WTC11 (cell line): ENCODE measurements at regions not wholly inside any gene's neighbourhood (a gene's known extent, or its start where the extent isn't known, plus 50 kb on each side); places are given as distances from the start of the nearest gene placed in this dataset.

Source experiments
- ATAC-seq: fragments of 200-7000 bp; cut with Tn5 transposase; 2 replicates; pipeline ENCODE4 v1.10.0; 2021; ENCODE audit warnings: mild to moderate bottlenecking, moderate library complexity
- CTCF ChIA-PET: fragments of 300-600 bp; sonication (Branson Sonifier 250); formaldehyde crosslinking; loops from one replicate; lab custom pipeline; 2021; ENCODE audit warnings: antibody characterized with exemption; lab: Charles Lee
- POLR2A ChIA-PET: fragments of 350-600 bp; sonication (Branson Sonifier 250); formaldehyde crosslinking; loops from one replicate; lab custom pipeline; 2021; ENCODE audit warnings: antibody characterized with exemption; lab: Charles Lee
- DNase-seq: peaks from one replicate; pipeline ENCODE4 v3.0.0; 2021; ENCODE audit warnings: low spot score
- H3K27ac Mint-ChIP-seq: 2 replicates; pipeline ENCODE4 v1.8.0; 2021; ENCODE audit warnings: mixed read lengths
- H3K27me3 Mint-ChIP-seq: 2 replicates; pipeline ENCODE4 v1.8.0; 2021; ENCODE audit warnings: low read depth, mild to moderate bottlenecking, moderate library complexity, mixed read lengths
- H3K36me3 Mint-ChIP-seq: 2 replicates; pipeline ENCODE4 v1.8.0; 2021; ENCODE audit warnings: mixed read lengths
- H3K4me1 Mint-ChIP-seq: 2 replicates; pipeline ENCODE4 v1.8.0; 2022; ENCODE audit warnings: mixed read lengths
- H3K4me3 Mint-ChIP-seq: 2 replicates; pipeline ENCODE4 v1.8.0; 2021; ENCODE audit warnings: mild to moderate bottlenecking, moderate library complexity, mixed read lengths
- H3K9me3 Mint-ChIP-seq: 2 replicates; pipeline ENCODE4 v1.8.0; 2021; ENCODE audit warnings: mixed read lengths
- ELF4 ChIP-seq: sonication (generic); formaldehyde crosslinking; IDR thresholded peaks from 2 replicates; pipeline ENCODE4 v1.8.1; 2022; ENCODE audit warnings: low read depth, mild to moderate bottlenecking, moderate library complexity, missing genetic modification reagents
- ERG ChIP-seq: fragments of 250-450 bp; sonication (Bioruptor Pico); IDR thresholded peaks from 2 replicates; pipeline ENCODE4 v1.8.0; 2021; ENCODE audit warnings: mild to moderate bottlenecking
- FOXJ3 ChIP-seq: sonication (generic); formaldehyde crosslinking; IDR thresholded peaks from 2 replicates; pipeline ENCODE4 v1.9.0; 2021; ENCODE audit warnings: missing genetic modification reagents, mild to moderate bottlenecking, borderline replicate concordance
- GABPB1 ChIP-seq: sonication (generic); formaldehyde crosslinking; IDR thresholded peaks from 2 replicates; pipeline ENCODE4 v1.8.1; 2023; ENCODE audit warnings: mild to moderate bottlenecking, missing genetic modification reagents
- HMGA2 ChIP-seq: fragments of 250-450 bp; sonication (Bioruptor Pico); IDR thresholded peaks from 2 replicates; pipeline ENCODE4 v1.4.0; 2021; ENCODE audit warnings: mild to moderate bottlenecking, moderate library complexity
- HMGXB4 ChIP-seq: sonication (generic); formaldehyde crosslinking; IDR thresholded peaks from 2 replicates; pipeline ENCODE4 v1.8.1; 2023; ENCODE audit warnings: mild to moderate bottlenecking, moderate library complexity, missing genetic modification reagents
- IRF2 ChIP-seq: sonication (generic); formaldehyde crosslinking; IDR thresholded peaks from 2 replicates; pipeline ENCODE4 v1.8.0; 2022; ENCODE audit warnings: low read depth, missing genetic modification reagents, borderline replicate concordance
- MYBL2 ChIP-seq: sonication (generic); formaldehyde crosslinking; IDR thresholded peaks from 2 replicates; pipeline ENCODE4 v1.8.1; 2023; ENCODE audit warnings: mild to moderate bottlenecking, moderate library complexity, missing genetic modification reagents
- NFYB ChIP-seq: sonication (generic); formaldehyde crosslinking; conservative IDR thresholded peaks from 2 replicates; pipeline ENCODE4 v1.8.0; 2022; ENCODE audit warnings: low read depth, missing genetic modification reagents
- NR2C2 ChIP-seq: sonication (generic); formaldehyde crosslinking; IDR thresholded peaks from 2 replicates; pipeline ENCODE4 v1.8.0; 2022; ENCODE audit warnings: mild to moderate bottlenecking, missing genetic modification reagents
- RELA ChIP-seq: sonication (generic); formaldehyde crosslinking; IDR thresholded peaks from 2 replicates; pipeline ENCODE4 v1.8.1; 2022; ENCODE audit warnings: missing genetic modification reagents, mild to moderate bottlenecking, borderline replicate concordance
- RORB ChIP-seq: fragments of 250-450 bp; sonication (Bioruptor Pico); IDR thresholded peaks from 2 replicates; pipeline ENCODE4 v1.9.0; 2021; ENCODE audit warnings: mild to moderate bottlenecking
- SMAD3 ChIP-seq: sonication (generic); formaldehyde crosslinking; IDR thresholded peaks from 2 replicates; pipeline ENCODE4 v1.8.0; 2022; ENCODE audit warnings: missing genetic modification reagents, mild to moderate bottlenecking, borderline replicate concordance
- SP1 ChIP-seq: sonication (generic); formaldehyde crosslinking; conservative IDR thresholded peaks from 2 replicates; pipeline ENCODE4 v1.8.1; 2022; ENCODE audit warnings: missing genetic modification reagents
- TEAD1 ChIP-seq: sonication (generic); formaldehyde crosslinking; IDR thresholded peaks from 2 replicates; pipeline ENCODE4 v1.8.0; 2022; ENCODE audit warnings: mild to moderate bottlenecking, missing genetic modification reagents
- TEAD4 ChIP-seq: sonication (generic); formaldehyde crosslinking; IDR thresholded peaks from 2 replicates; pipeline ENCODE4 v1.8.0; 2022; ENCODE audit warnings: mild to moderate bottlenecking, missing genetic modification reagents
- USF1 ChIP-seq: sonication (generic); formaldehyde crosslinking; IDR thresholded peaks from 2 replicates; pipeline ENCODE4 v1.8.0; 2022; ENCODE audit warnings: mild to moderate bottlenecking, missing genetic modification reagents
- ZBTB21 ChIP-seq: sonication (generic); formaldehyde crosslinking; IDR thresholded peaks from 2 replicates; pipeline ENCODE4 v1.8.1; 2023; ENCODE audit warnings: mild to moderate bottlenecking, missing genetic modification reagents, borderline replicate concordance
- ZNF121 ChIP-seq: sonication (generic); formaldehyde crosslinking; IDR thresholded peaks from 2 replicates; pipeline ENCODE4 v1.8.0; 2023; ENCODE audit warnings: missing genetic modification reagents
- ZNF281 ChIP-seq: sonication (generic); formaldehyde crosslinking; IDR thresholded peaks from 2 replicates; pipeline ENCODE4 v1.8.0; 2023; ENCODE audit warnings: mild to moderate bottlenecking, missing genetic modification reagents
- ZNF317 ChIP-seq: sonication (generic); formaldehyde crosslinking; IDR thresholded peaks from 2 replicates; pipeline ENCODE4 v1.8.1; 2023; ENCODE audit warnings: low read depth, mild to moderate bottlenecking, moderate library complexity, missing genetic modification reagents, borderline replicate concordance
- ZNF396 ChIP-seq: fragments of 250-450 bp; sonication (Bioruptor Pico); IDR thresholded peaks from 2 replicates; pipeline ENCODE4 v1.8.0; 2021; ENCODE audit warnings: mild to moderate bottlenecking, moderate library complexity, borderline replicate concordance
- ZNF416 ChIP-seq: fragments of 250-450 bp; sonication (Bioruptor Pico); IDR thresholded peaks from 2 replicates; pipeline ENCODE4 v1.9.0; 2021; ENCODE audit warnings: mild to moderate bottlenecking, inconsistent platforms
- TF ChIP-seq, protein P1 (sequence below): fragments of 250-450 bp; sonication (Bioruptor Pico); IDR thresholded peaks from 2 replicates; pipeline ENCODE4 v1.9.0; 2021; ENCODE audit warnings: mild to moderate bottlenecking
- TF ChIP-seq, protein P2 (sequence below): fragments of 250-450 bp; sonication (Bioruptor Pico); conservative IDR thresholded peaks from 2 replicates; pipeline ENCODE4 v1.9.0; 2021; ENCODE audit warnings: mild to moderate bottlenecking

- H3K36me3 Mint-ChIP-seq: no peaks in the 10 kb centered on the region
- H3K4me1 Mint-ChIP-seq: peaks cover 9% of the 10 kb centered on the region
- POLR2A ChIA-PET: no interaction called here
- CTCF ChIA-PET: no interaction called here
- ATAC-seq: peak; percentile 18; the same call in 1 of the 2 replicates
- H3K4me3 Mint-ChIP-seq: no peak overlapping the region
- TF ChIP-seq GABPB1 (CRISPR knock-in tag): no peak
- TF ChIP-seq, all 79 proteins: peak for 0
- Mint-ChIP-seq H3K9me3 (no peaks in the 10 kb centered on the region), H3K27ac (no peak overlapping the region), H3K27me3 (no peaks in the 10 kb centered on the region)
- no peak for DNase-seq
Observed at GRCh38 chr1:76770979-76771378, 96.3 kb upstream of the ST6GALNAC5 start.

DNA sequence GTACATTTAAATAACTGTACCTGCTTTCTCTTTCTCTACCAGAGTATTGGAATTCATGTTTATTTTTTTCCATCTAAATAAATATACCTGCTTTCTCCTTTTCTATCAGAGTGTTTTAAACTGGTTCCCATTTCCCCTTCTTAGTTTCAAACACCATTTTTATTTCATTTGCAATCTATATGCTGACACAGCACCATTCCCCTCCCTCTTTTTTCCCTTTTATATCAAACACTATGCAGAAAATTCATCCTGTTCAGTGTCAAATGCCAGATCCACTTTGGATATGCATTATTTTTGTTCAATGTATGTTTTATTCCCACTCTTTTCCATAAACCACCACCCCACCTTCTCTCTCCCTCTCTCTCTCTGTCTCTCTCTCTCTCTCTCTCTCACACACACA, 85.8 kb upstream of the ST6GALNAC5 start:
- DNase-seq (no peak), ATAC-seq (no peak)
- CTCF ChIA-PET: no interaction called here
- peaks cover 20% of the 10 kb centered on the region for H3K4me1 Mint-ChIP-seq
- POLR2A ChIA-PET: no interaction called here
- no peak overlapping the region for H3K4me3 Mint-ChIP-seq
- H3K27ac Mint-ChIP-seq: no peak overlapping the region
- H3K9me3 Mint-ChIP-seq: peaks cover 14% of the 10 kb centered on the region
- no peaks in the 10 kb centered on the region; the same call in 1 of the 2 replicates for H3K27me3 Mint-ChIP-seq
- no peak for TF ChIP-seq HMGA2
- TF ChIP-seq RELA (CRISPR knock-in tag): no peak
- TF ChIP-seq ZNF121 (CRISPR knock-in tag): no peak
- no peak for TF ChIP-seq USF1
- no peak for TF ChIP-seq ZBTB21 (CRISPR knock-in tag)
- no peak for TF ChIP-seq SP1 (CRISPR knock-in tag)
- TF ChIP-seq, protein P1, sequence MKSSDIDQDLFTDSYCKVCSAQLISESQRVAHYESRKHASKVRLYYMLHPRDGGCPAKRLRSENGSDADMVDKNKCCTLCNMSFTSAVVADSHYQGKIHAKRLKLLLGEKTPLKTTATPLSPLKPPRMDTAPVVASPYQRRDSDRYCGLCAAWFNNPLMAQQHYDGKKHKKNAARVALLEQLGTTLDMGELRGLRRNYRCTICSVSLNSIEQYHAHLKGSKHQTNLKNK (CRISPR knock-in tag): no peak
- no peak for TF ChIP-seq NFYB (CRISPR knock-in tag)
- TF ChIP-seq ELF4 (CRISPR knock-in tag): no peak
- no peak for TF ChIP-seq ZNF317 (CRISPR knock-in tag)
- no peak for TF ChIP-seq IRF2
- TF ChIP-seq ZNF281 (CRISPR knock-in tag): no peak
- TF ChIP-seq MYBL2 (CRISPR knock-in tag): no peak
- TF ChIP-seq NR2C2: no peak
- no peak for TF ChIP-seq TEAD4 (CRISPR knock-in tag)
- no peak for TF ChIP-seq ZNF396
- H3K36me3 Mint-ChIP-seq: no peaks in the 10 kb centered on the region

DNA sequence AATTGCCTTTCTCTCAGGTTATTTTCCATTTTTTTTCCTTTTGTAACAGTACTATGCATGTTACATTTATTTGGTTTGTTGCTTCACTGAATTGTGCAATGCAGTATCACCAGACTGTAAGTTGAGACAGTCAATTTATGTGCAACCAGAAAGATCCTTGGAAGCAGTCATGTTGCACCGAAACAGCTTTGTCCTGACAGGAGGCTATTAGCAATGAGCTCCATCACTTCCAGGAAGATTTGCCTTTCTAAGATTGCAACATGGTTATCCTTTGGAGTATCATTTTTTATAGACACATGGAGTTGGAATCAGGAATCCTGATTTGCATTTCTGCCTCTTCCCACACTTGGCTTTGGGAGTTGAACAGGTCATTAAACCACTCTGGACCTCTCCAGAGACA, 84.5 kb upstream of the ST6GALNAC5 start:
- POLR2A ChIA-PET: no interaction called here
- H3K4me3 Mint-ChIP-seq: no peak overlapping the region
- peaks cover 20% of the 10 kb centered on the region for H3K4me1 Mint-ChIP-seq
- CTCF ChIA-PET: no interaction called here
- no peak overlapping the region for H3K27ac Mint-ChIP-seq
- DNase-seq (no peak), ATAC-seq (no peak)
- peaks cover 17% of the 10 kb centered on the region for H3K9me3 Mint-ChIP-seq
- H3K36me3 Mint-ChIP-seq: no peaks in the 10 kb centered on the region
- H3K27me3 Mint-ChIP-seq: no peaks in the 10 kb centered on the region; the same call in 1 of the 2 replicates
- TF ChIP-seq ZNF121 (CRISPR knock-in tag) (no peak), RELA (CRISPR knock-in tag) (no peak), MYBL2 (CRISPR knock-in tag) (no peak), SMAD3 (CRISPR knock-in tag) (no peak), RORB (CRISPR knock-in tag) (no peak), HMGXB4 (CRISPR knock-in tag) (no peak), FOXJ3 (CRISPR knock-in tag) (no peak), TEAD1 (no peak), ZNF416 (no peak), ERG (no peak)
- TF ChIP-seq, protein P2, sequence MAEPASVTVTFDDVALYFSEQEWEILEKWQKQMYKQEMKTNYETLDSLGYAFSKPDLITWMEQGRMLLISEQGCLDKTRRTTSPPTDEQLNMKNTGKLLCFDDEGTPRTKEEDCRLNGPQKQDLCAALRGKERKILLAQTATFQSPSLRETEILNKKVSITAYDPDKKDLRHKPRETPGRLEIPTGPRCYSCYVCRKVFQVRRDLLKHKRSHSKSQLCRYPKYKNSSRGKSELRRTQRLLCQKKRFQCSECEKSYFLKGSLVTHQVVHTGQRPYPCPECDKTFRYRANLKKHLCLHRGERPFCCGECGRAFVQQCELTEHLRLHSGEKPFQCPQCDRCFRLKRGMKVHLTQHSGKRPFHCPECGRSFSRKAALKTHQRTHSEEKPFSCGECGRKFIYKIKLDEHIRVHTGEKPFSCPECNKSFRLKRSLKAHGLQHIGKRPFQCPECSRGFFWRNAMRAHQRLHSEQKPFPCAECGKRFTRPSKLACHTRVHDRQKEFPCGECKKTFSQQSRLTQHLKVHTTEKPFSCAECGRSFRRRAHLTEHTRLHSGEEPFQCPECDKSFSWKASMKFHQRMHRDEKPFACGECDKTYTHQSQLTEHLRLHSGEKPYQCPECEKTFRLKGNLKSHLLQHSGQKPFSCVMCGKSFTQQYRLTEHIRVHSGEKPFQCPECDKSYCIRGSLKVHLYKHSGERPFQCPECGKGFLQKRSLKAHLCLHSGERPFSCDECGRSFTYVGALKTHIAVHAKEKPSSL (CRISPR knock-in tag): no peak
